ENCODE measurements at regions not wholly inside any gene's neighbourhood (a gene's known extent, or its start where the extent isn't known, plus 50 kb on each side); places are given as distances from the start of the nearest gene placed in this dataset.

DNA sequence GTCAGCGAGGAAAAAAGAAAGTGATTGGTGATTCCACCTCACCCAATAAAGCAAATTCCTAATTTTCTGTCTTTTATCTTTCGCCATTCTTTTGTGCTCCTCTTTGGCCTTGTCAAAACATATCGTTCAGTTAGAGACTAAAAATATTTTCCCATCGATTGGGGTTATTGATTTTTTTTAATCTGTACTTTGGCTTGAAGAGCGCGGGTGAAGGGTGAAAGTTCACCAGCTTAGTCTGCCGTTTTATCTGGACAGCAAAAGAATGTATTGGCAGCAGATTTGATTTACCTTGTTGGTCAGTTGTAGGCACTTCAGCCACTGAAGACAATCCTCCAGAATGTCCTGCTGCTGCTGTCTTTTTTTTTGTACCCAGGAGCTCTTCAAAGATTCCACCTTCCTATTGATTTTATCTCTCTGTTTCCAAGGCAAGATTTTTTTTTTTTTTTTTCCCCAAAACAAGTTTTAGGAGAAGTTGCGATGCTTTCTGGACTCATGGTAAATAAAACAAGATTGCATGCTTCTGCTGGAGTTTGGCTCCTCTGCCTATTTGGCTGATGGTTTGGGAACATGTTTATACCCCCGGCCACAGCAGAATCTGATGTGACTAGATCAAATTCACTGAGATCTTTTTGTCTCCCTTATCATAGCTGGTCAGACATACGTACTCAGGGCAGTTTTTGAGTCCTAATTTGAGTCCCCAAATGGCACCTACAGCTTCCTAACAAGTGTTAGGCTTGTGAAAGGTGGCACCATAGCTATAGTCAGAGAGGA is 269.3 kb upstream of the ONECUT1 start:
- TF ChIP-seq CTCF (IDR thresholded peaks at IDR 0.05; ENCODE audit: low read length) (no peak), EZH2phosphoT487 (IDR thresholded peaks at IDR 0.05; ENCODE audit: low read length) (no peak), EZH2 (optimal IDR thresholded peaks at IDR 0.05; ENCODE audit: low read depth, low read length) (no peak)
- H3F3A ChIP-seq (ENCODE audit: insufficient read depth, low read length) = no peaks in the 10 kb centered on the region
- no peak overlapping the region for H2AFZ ChIP-seq (ENCODE audit: low read length)
- H3K9me2 ChIP-seq (replicated peaks; ENCODE audit: insufficient read depth, low read length) = no peaks in the 10 kb centered on the region
- H3K9me3 ChIP-seq (replicated peaks; ENCODE audit: insufficient read depth, low read length) = no peaks in the 10 kb centered on the region
- no peaks in the 10 kb centered on the region for H3K27me3 ChIP-seq (replicated peaks; ENCODE audit: insufficient read depth, low read length)
- no peak overlapping the region for H3K4me3 ChIP-seq (ENCODE audit: low read length)
- H3K27ac ChIP-seq (ENCODE audit: low read length) = no peak overlapping the region
- H3K9ac ChIP-seq (ENCODE audit: low read length) = no peak overlapping the region
- no peaks in the 10 kb centered on the region for H3K79me2 ChIP-seq (ENCODE audit: low read length)
- DNase-seq = no peak
- no peaks in the 10 kb centered on the region for H3K4me1 ChIP-seq (ENCODE audit: low read length)
- no peaks in the 10 kb centered on the region for H4K20me1 ChIP-seq (ENCODE audit: insufficient read depth, low read length)
- no peak overlapping the region for H3K4me2 ChIP-seq (ENCODE audit: low read depth, low read length)
- H3K36me3 ChIP-seq (replicated peaks; ENCODE audit: insufficient read depth, low read length) = no peaks in the 10 kb centered on the region

DNA sequence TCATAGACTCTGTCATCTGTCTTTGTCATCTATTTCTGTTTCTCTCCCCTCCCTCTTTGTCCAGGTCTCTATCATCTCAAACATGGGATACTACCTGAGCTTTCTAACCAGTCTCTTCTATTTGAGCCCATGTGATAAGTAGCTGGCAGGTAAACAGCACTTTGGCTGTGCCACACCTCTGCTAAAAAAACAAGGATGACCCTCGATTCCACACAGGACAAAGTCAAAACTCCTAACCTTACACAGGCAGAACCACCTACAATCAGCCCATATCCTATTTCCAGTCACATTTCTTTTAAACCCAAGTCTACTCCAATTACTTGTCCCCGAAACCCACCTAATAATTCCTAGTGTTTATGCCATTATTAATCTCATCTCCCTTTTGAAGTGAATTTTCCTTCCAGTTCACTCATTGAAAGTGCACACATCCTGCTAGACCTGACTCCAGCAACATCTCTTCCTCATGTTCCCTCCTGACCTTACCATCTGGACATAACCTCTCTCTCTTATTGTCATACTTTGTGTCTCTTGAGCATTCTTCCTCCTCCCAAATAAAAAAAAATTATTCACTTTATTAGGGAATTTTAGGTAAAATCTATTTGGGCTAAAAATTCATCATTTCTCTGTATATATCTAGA is 256.1 kb upstream of the ONECUT1 start:
- H3K27ac ChIP-seq (ENCODE audit: low read length) = no peak overlapping the region
- DNase-seq = no peak

GRCh38 chr15:53038655-53038941 is 248.5 kb upstream of the ONECUT1 start:
- H3K27ac ChIP-seq (ENCODE audit: low read length) = no peak overlapping the region
- no peak overlapping the region for H3K9ac ChIP-seq (ENCODE audit: low read length)
- no peak overlapping the region for H3K4me2 ChIP-seq (ENCODE audit: low read depth, low read length)
- no peaks in the 10 kb centered on the region for H3K79me2 ChIP-seq (ENCODE audit: low read length)
- no peaks in the 10 kb centered on the region for H3K27me3 ChIP-seq (replicated peaks; ENCODE audit: insufficient read depth, low read length)
- no peak overlapping the region for H3K4me3 ChIP-seq (ENCODE audit: low read length)
- no peaks in the 10 kb centered on the region for H3K36me3 ChIP-seq (replicated peaks; ENCODE audit: insufficient read depth, low read length)
- H3K9me3 ChIP-seq (replicated peaks; ENCODE audit: insufficient read depth, low read length) = no peaks in the 10 kb centered on the region
- no peak for DNase-seq
- no peaks in the 10 kb centered on the region for H3F3A ChIP-seq (ENCODE audit: insufficient read depth, low read length)
- no peaks in the 10 kb centered on the region for H3K9me2 ChIP-seq (replicated peaks; ENCODE audit: insufficient read depth, low read length)
- H4K20me1 ChIP-seq (ENCODE audit: insufficient read depth, low read length) = no peaks in the 10 kb centered on the region
- H2AFZ ChIP-seq (ENCODE audit: low read length) = no peak overlapping the region
- TF ChIP-seq EZH2phosphoT487 (IDR thresholded peaks at IDR 0.05; ENCODE audit: low read length) (no peak), EZH2 (optimal IDR thresholded peaks at IDR 0.05; ENCODE audit: low read depth, low read length) (no peak), CTCF (IDR thresholded peaks at IDR 0.05; ENCODE audit: low read length) (no peak)
- H3K4me1 ChIP-seq (ENCODE audit: low read length) = no peaks in the 10 kb centered on the region

More for the DNA sequence above, 256.1 kb upstream of the ONECUT1 start:
- Histone ChIP-seq H2AFZ (ENCODE audit: low read length) (no peak overlapping the region), H3K4me2 (ENCODE audit: low read depth, low read length) (no peak overlapping the region), H3K4me3 (ENCODE audit: low read length) (no peak overlapping the region), H3K36me3 (replicated peaks; ENCODE audit: insufficient read depth, low read length) (no peaks in the 10 kb centered on the region), H3F3A (ENCODE audit: insufficient read depth, low read length) (no peaks in the 10 kb centered on the region), H3K4me1 (ENCODE audit: low read length) (no peaks in the 10 kb centered on the region), H3K79me2 (ENCODE audit: low read length) (no peaks in the 10 kb centered on the region), H3K27me3 (replicated peaks; ENCODE audit: insufficient read depth, low read length) (no peaks in the 10 kb centered on the region), H3K9ac (ENCODE audit: low read length) (no peak overlapping the region), H3K9me3 (replicated peaks; ENCODE audit: insufficient read depth, low read length) (no peaks in the 10 kb centered on the region), H3K9me2 (replicated peaks; ENCODE audit: insufficient read depth, low read length) (no peaks in the 10 kb centered on the region), H4K20me1 (ENCODE audit: insufficient read depth, low read length) (no peaks in the 10 kb centered on the region)
- no peak for TF ChIP-seq CTCF (IDR thresholded peaks at IDR 0.05; ENCODE audit: low read length)
- TF ChIP-seq EZH2phosphoT487 (IDR thresholded peaks at IDR 0.05; ENCODE audit: low read length) = no peak
- no peak for TF ChIP-seq EZH2 (optimal IDR thresholded peaks at IDR 0.05; ENCODE audit: low read depth, low read length)

All from MM.1S (cell line).